ENCODE measurements at regions not wholly inside any gene's neighbourhood (a gene's known extent, or its start where the extent isn't known, plus 50 kb on each side); places are given as distances from the start of the nearest gene placed in this dataset.

GRCh38 chr2:144258154-144258553 lies 261.8 kb downstream of the ZEB2 start:
- TF ChIP-seq, protein P1, sequence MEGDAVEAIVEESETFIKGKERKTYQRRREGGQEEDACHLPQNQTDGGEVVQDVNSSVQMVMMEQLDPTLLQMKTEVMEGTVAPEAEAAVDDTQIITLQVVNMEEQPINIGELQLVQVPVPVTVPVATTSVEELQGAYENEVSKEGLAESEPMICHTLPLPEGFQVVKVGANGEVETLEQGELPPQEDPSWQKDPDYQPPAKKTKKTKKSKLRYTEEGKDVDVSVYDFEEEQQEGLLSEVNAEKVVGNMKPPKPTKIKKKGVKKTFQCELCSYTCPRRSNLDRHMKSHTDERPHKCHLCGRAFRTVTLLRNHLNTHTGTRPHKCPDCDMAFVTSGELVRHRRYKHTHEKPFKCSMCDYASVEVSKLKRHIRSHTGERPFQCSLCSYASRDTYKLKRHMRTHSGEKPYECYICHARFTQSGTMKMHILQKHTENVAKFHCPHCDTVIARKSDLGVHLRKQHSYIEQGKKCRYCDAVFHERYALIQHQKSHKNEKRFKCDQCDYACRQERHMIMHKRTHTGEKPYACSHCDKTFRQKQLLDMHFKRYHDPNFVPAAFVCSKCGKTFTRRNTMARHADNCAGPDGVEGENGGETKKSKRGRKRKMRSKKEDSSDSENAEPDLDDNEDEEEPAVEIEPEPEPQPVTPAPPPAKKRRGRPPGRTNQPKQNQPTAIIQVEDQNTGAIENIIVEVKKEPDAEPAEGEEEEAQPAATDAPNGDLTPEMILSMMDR (IDR thresholded peaks at IDR 0.05; ENCODE audit: low read length, missing control alignments), result no peak

DNA sequence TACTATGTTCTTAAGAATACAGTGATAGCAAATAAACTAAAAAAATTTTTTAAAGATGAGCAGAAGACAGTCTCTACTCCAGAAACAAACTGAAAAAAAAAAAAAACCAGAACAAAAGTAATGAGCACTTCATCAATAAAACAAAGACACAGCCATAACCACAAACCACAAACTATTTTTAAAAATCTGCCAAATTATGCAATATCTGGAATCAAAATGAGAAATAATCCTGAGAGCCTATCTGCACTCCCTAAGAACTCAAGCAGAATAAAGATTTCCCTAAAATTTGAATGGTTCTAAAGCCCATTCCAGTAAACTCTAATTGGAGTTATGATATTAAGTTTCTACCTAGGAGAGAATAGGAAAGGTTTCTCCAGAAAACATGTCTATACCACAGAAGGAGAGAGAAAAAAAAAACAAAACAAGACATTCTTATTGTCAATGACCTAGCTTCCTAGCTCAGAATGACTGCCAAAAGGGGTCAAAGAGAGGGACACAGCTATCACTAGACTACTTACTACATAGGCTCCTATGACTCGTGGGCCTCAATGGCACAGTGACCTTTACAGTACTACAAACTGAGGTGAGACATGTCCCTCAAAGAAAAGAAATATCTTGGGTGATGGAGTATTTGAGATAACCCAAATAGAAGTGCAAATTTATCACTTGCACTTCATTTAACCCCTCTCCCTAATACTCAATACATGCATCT lies 262.8 kb downstream of the ZEB2 start:
- H3K4me3 ChIP-seq (replicated peaks; ENCODE audit: low read depth, low read length), result no peak overlapping the region
- TF ChIP-seq, protein P1 (IDR thresholded peaks at IDR 0.05; ENCODE audit: low read length, missing control alignments), result no peak
- peak; percentile 62 for DNase-seq (ENCODE audit: low read depth)

More at GRCh38 chr2:144258154-144258553, 261.8 kb downstream of the ZEB2 start:
- H3K4me3 ChIP-seq (replicated peaks; ENCODE audit: low read depth, low read length), result no peak overlapping the region
- DNase-seq (ENCODE audit: low read depth), result no peak

DNA sequence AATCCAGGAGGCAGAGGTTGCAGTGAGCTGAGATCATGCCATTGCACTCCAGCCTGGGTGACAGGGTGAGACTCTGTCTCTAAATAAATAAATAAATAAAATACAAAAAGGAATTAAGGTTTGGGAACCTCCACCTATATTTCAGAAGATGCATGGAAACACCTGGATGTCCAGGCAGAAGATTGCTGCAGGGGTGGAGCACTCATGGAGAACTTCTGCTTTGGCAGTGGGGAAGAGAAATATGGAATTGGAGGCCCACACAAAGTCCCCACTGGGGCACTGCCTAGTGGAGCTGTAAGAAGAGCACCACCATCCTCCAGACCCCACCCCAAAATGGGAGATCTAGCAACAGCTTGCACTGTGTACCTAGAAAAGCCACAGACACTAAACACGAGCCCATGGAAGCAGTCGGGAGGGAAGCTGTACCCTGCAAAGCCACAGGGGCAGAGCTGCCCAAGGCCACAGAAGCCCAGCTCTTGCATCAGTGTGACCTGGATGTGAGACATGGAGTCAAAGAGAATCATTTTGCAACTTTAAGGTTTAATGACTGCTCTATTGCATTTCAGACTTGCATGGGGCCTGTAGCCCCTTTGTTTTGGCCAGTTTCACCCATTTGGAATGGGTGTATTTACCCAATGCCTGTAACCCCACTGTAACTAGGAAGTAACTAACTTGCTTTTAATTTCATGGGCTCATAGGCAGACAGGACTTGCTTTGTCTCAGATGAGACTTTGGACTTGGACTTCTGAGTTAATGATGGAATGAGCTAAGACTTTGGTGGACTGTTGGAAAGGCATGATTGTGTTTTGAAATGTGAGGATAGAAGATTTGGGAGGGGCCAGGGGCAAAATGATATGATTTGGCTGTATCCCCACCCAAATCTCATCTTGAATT lies 265.3 kb downstream of the ZEB2 start:
- TF ChIP-seq, protein P1 (IDR thresholded peaks at IDR 0.05; ENCODE audit: low read length, missing control alignments), result no peak
- no peak overlapping the region for H3K4me3 ChIP-seq (replicated peaks; ENCODE audit: low read depth, low read length)
- DNase-seq (ENCODE audit: low read depth), result no peak

DNA sequence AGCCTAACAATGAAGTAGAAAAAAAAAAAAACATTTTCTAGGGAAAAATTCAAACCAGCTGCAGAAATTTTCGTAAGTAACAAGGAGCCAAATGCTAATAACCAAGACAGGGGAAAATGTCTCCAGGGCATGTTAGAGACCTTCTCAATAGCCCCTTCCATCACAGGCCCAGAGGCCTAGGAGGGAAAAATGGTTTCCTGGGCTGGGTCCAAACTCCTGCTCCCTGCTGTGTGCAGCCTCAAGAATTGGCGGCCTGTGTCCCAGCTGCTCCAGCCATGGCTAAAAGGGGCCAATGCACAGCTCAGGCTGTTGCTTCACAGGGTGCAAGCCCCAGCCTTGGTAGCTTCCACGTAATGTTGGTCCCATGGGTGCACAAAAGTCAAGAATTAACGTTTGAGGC lies 266.2 kb downstream of the ZEB2 start:
- TF ChIP-seq, protein P1 (IDR thresholded peaks at IDR 0.05; ENCODE audit: low read length, missing control alignments), result no peak
- no peak overlapping the region for H3K4me3 ChIP-seq (replicated peaks; ENCODE audit: low read depth, low read length)
- no peak for DNase-seq (ENCODE audit: low read depth)

DNA sequence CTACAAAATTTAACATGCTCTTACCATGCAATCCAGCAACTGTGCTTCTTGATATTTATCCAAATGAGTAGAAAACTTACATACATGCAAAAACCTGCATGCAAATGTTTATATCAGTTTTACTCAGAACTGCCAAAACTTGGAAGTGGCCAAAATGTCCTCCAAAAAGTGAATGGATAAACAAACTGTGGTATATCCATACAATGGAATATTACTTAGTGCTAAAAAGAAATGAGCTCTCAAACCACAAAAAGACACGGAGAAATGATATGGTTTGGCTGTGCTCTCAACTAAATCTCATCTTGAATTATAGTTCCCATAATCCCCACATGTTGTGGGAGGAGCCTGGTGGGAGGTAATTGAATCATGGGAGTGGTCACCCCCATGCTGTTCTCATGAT lies 267.2 kb downstream of the ZEB2 start:
- DNase-seq (ENCODE audit: low read depth), result no peak
- no peak overlapping the region for H3K4me3 ChIP-seq (replicated peaks; ENCODE audit: low read depth, low read length)
- TF ChIP-seq, protein P1 (IDR thresholded peaks at IDR 0.05; ENCODE audit: low read length, missing control alignments), result no peak

GRCh38 chr2:144249035-144249637 lies 270.8 kb downstream of the ZEB2 start:
- no peak overlapping the region for H3K4me3 ChIP-seq (replicated peaks; ENCODE audit: low read depth, low read length)

More at GRCh38 chr2:144249035-144249637, 270.8 kb downstream of the ZEB2 start:
- TF ChIP-seq, protein P1 (IDR thresholded peaks at IDR 0.05; ENCODE audit: low read length, missing control alignments), result no peak
- DNase-seq (ENCODE audit: low read depth), result no peak

Data from fibroblast of pulmonary artery (primary cell).